SK-N-SH (cell line): ENCODE measurements at regions not wholly inside any gene's neighbourhood (a gene's known extent, or its start where the extent isn't known, plus 50 kb on each side); places are given as distances from the start of the nearest gene placed in this dataset.

ENCODE experiments used
- CTCF ChIA-PET: fragments of 300-600, 350-600 bp; formaldehyde crosslinking; extraction: SDS; loops from one replicate; lab custom pipeline; 2021; lab: Yijun Ruan, JAX
- POLR2A ChIA-PET: fragments of 350-600 bp; sonication (Branson Sonifier 250); formaldehyde crosslinking; extraction: SDS; loops from one replicate; lab custom pipeline; 2020; ENCODE audit warnings: antibody characterized with exemption, inconsistent platforms; lab: Yijun Ruan, JAX
- DNase-seq: peaks from one replicate; pipeline ENCODE4 v3.0.0; 2012
- H2AFZ ChIP-seq: fragments of 200-600 bp; sonication (generic); 2 replicates; pipeline ENCODE4 v1.8.1; 2016; ENCODE audit warnings: antibody characterized with exemption, mild to moderate bottlenecking, low read depth
- H3F3A ChIP-seq: fragments of 200-600 bp; sonication (generic); replicated peaks from 2 replicates; pipeline ENCODE3; 2016; ENCODE audit warnings: antibody characterized with exemption, mild to moderate bottlenecking; ENCODE audit not compliant: insufficient read depth
- H3K27ac ChIP-seq, 2 experiments: fragments of 200-500 bp in 1 of 2; fragments of 200-600 bp in 1 of 2; sonication (Bioruptor generic) in 1 of 2; sonication (generic), shearing (Covaris generic) in 1 of 2; 2 replicates each; pipeline versions ENCODE4 v1.5.1 to v1.6.1; 2014 to 2016; ENCODE audit warnings: low read depth in 2 of 2, inconsistent platforms in 1 of 2, low read length in 1 of 2, mild to moderate bottlenecking in 1 of 2, mixed read lengths in 1 of 2
- H3K27me3 ChIP-seq: fragments of 200-600 bp; sonication (generic), shearing (Covaris generic); 2 replicates; pipeline ENCODE4 v1.6.1; 2016; ENCODE audit warnings: mixed run types; ENCODE audit not compliant: insufficient read depth
- H3K36me3 ChIP-seq, 2 experiments: fragments of 200-500 bp in 1 of 2; fragments of 200-600 bp in 1 of 2; sonication (Bioruptor generic) in 1 of 2; sonication (generic) in 1 of 2; replicated peaks in 1 of 2; 2 replicates each; pipeline versions ENCODE3 to v1.5.1; 2014 to 2016; ENCODE audit warnings: low read length in 1 of 2, mild to moderate bottlenecking in 1 of 2; ENCODE audit not compliant: insufficient read depth in 2 of 2, control insufficient read depth in 1 of 2
- H3K4me1 ChIP-seq, 2 experiments: fragments of 200-500 bp in 1 of 2; fragments of 200-600 bp in 1 of 2; sonication (Bioruptor generic) in 1 of 2; sonication (generic), shearing (Covaris generic) in 1 of 2; 2 replicates each; pipeline versions ENCODE4 v1.5.1 to v1.6.1; 2014 to 2016; ENCODE audit warnings: low read depth in 1 of 2, low read length in 1 of 2, mixed run types in 1 of 2; ENCODE audit not compliant: insufficient read depth in 2 of 2, control insufficient read depth in 1 of 2
- H3K4me2 ChIP-seq: fragments of 200-600 bp; sonication (generic), shearing (Covaris generic); 2 replicates; pipeline ENCODE4 v1.6.1; 2017; ENCODE audit warnings: mixed run types
- H3K4me3 ChIP-seq, 2 experiments: fragments of 200-500 bp in 1 of 2; fragments of 200-600 bp in 1 of 2; sonication (Bioruptor generic) in 1 of 2; sonication (generic), shearing (Covaris generic) in 1 of 2; 2 replicates each; pipeline versions ENCODE4 v1.5.1 to v1.8.1; 2014 to 2016; ENCODE audit warnings: low read depth in 2 of 2, inconsistent platforms in 1 of 2, low read length in 1 of 2, mild to moderate bottlenecking in 1 of 2, mixed read lengths in 1 of 2, moderate library complexity in 1 of 2
- H3K79me2 ChIP-seq: fragments of 200-600 bp; sonication (generic); 2 replicates; pipeline ENCODE4 v1.8.1; 2017; ENCODE audit warnings: mild to moderate bottlenecking; ENCODE audit not compliant: insufficient read depth
- H3K9ac ChIP-seq: fragments of 200-600 bp; sonication (generic); 2 replicates; pipeline ENCODE4 v1.6.1; 2017; ENCODE audit warnings: mixed run types
- H3K9me2 ChIP-seq: fragments of 200-600 bp; sonication (generic); 2 replicates; pipeline ENCODE4 v1.6.1; 2017; ENCODE audit warnings: mixed run types
- H3K9me3 ChIP-seq: fragments of 200-600 bp; sonication (generic); 2 replicates; pipeline ENCODE4 v1.6.1; 2017; ENCODE audit warnings: mixed run types, mild to moderate bottlenecking, moderate library complexity
- H4K20me1 ChIP-seq: fragments of 200-600 bp; sonication (generic); 2 replicates; pipeline ENCODE4 v1.6.1; 2017; ENCODE audit warnings: mild to moderate bottlenecking, mixed run types; ENCODE audit not compliant: insufficient read depth
- CHD2 ChIP-seq: fragments of 150-350 bp; IDR thresholded peaks from 2 replicates; pipeline ENCODE4 v1.6.1; 2018; ENCODE audit warnings: low read length; ENCODE audit not compliant: partially characterized antibody
- GABPA ChIP-seq: IDR thresholded peaks from 2 replicates; pipeline ENCODE4 v1.4.0; 2012; ENCODE audit warnings: low read depth, mild to moderate bottlenecking
- IRF3 ChIP-seq: fragments of 150-350 bp; IDR thresholded peaks from 2 replicates; pipeline ENCODE4 v1.6.1; 2016; ENCODE audit warnings: mild to moderate bottlenecking, low read depth, low read length
- POLR2AphosphoS5 ChIP-seq: IDR thresholded peaks from 2 replicates; pipeline ENCODE4 v1.6.1; 2012; ENCODE audit warnings: low read depth, low read length
- RAD21 ChIP-seq: IDR thresholded peaks from 2 replicates; pipeline ENCODE4 v1.6.1; 2012; ENCODE audit warnings: mild to moderate bottlenecking, low read length
- RCOR1 ChIP-seq: fragments of 150-350 bp; IDR thresholded peaks from 2 replicates; pipeline ENCODE4 v1.6.1; 2017; ENCODE audit warnings: antibody characterized with exemption, low read length
- SIN3A ChIP-seq: IDR thresholded peaks from 2 replicates; pipeline ENCODE4 v1.6.1; 2012; ENCODE audit warnings: low read depth, mild to moderate bottlenecking, low read length, moderate library complexity, borderline replicate concordance
- SMC3 ChIP-seq: IDR thresholded peaks from 2 replicates; pipeline ENCODE4 v1.6.1; 2012; ENCODE audit warnings: low read depth, low read length, improper control_type of control experiment
- TAF1 ChIP-seq: IDR thresholded peaks from 2 replicates; pipeline ENCODE4 v1.6.1; 2012; ENCODE audit warnings: low read depth, mild to moderate bottlenecking, low read length, moderate library complexity, borderline replicate concordance
- TCF12 ChIP-seq: IDR thresholded peaks from 2 replicates; pipeline ENCODE4 v1.4.0; 2012
- TEAD4 ChIP-seq: IDR thresholded peaks from 2 replicates; pipeline ENCODE4 v1.4.0; 2012; ENCODE audit warnings: mild to moderate bottlenecking, borderline replicate concordance; ENCODE audit not compliant: insufficient read depth
- USF1 ChIP-seq: IDR thresholded peaks from 2 replicates; pipeline ENCODE4 v1.4.0; 2012; ENCODE audit warnings: low read depth, borderline replicate concordance
- ZBTB33 ChIP-seq: IDR thresholded peaks from 2 replicates; pipeline ENCODE4 v1.4.0; 2012; ENCODE audit warnings: low read depth, borderline replicate concordance
- WGBS: methylation state at CpG from one replicate; pipeline ENCODE4 v1.1.6; 2017; ENCODE audit warnings: low lambda C conversion rate; 5-methylcytosine and 5-hydroxymethylcytosine counted together

- Histone ChIP-seq H3K4me2 (no peak overlapping the region), H3K4me1 (no peaks in the 10 kb centered on the region), H3K27me3 (no peaks in the 10 kb centered on the region), H3F3A (no peaks in the 10 kb centered on the region), H3K27ac (no peak overlapping the region), H2AFZ (no peak overlapping the region), H3K4me3 (no peak overlapping the region), H3K9me3 (no peaks in the 10 kb centered on the region), H3K9ac (no peak overlapping the region), H4K20me1 (no peaks in the 10 kb centered on the region), H3K36me3 (no peaks in the 10 kb centered on the region), H3K9me2 (no peaks in the 10 kb centered on the region), H3K79me2 (no peaks in the 10 kb centered on the region)
- DNase-seq: no peak
- TF ChIP-seq USF1: no peak
- no peak for TF ChIP-seq TAF1
- no peak for TF ChIP-seq ZBTB33
- TF ChIP-seq SMC3: no peak
- no peak for TF ChIP-seq IRF3
- TF ChIP-seq SIN3A: no peak
- no peak for TF ChIP-seq RCOR1
- TF ChIP-seq TEAD4: no peak
- no peak for TF ChIP-seq RAD21
- no peak for TF ChIP-seq POLR2AphosphoS5
- no peak for TF ChIP-seq GABPA
- WGBS: 25% methylated on average over 1 of the region's 1 CpG
- ChIA-PET CTCF (no interaction called here), POLR2A (no interaction called here)
These were observed 1082.6 kb upstream of the EPHA6 start for GRCh38 chr3:95731753-95732152.

GRCh38 chr3:95733336-95733735 is 1081.1 kb upstream of the EPHA6 start:
- ChIA-PET POLR2A (no interaction called here), CTCF (no interaction called here)
- 3% methylated on average over 1 of the region's 1 CpG for WGBS
- Histone ChIP-seq H3K27ac (no peak overlapping the region), H3K9me2 (no peaks in the 10 kb centered on the region), H3K9me3 (no peaks in the 10 kb centered on the region), H3K36me3 (no peaks in the 10 kb centered on the region), H3K4me3 (no peak overlapping the region), H3K27me3 (no peaks in the 10 kb centered on the region), H3K4me2 (no peak overlapping the region), H4K20me1 (no peaks in the 10 kb centered on the region), H3K9ac (no peak overlapping the region), H3K79me2 (no peaks in the 10 kb centered on the region), H2AFZ (no peak overlapping the region), H3K4me1 (no peaks in the 10 kb centered on the region), H3F3A (no peaks in the 10 kb centered on the region)
- TF ChIP-seq USF1 (no peak), TCF12 (no peak), RCOR1 (no peak), CHD2 (no peak), ZBTB33 (no peak)
- DNase-seq: no peak
